Endothelial cell (in vitro differentiated cells): ENCODE measurements at regions not wholly inside any gene's neighbourhood (a gene's known extent, or its start where the extent isn't known, plus 50 kb on each side); places are given as distances from the start of the nearest gene placed in this dataset.
"Not testable (repeated sequence)": the region's sequence is repeated elsewhere in the genome, so short reads cannot be mapped to it uniquely, and the experiment has no call there.

ENCODE experiments used
- DNase-seq: peaks from one replicate; pipeline ENCODE4 v3.0.0; 2021; ENCODE audit warnings: low spot score
- H3K27ac Mint-ChIP-seq: one replicate; pipeline ENCODE4 v1.8.0; 2021; ENCODE audit warnings: mixed read lengths, inconsistent platforms; ENCODE audit not compliant: unreplicated experiment
- H3K27me3 Mint-ChIP-seq: one replicate; pipeline ENCODE4 v1.8.0; 2021; ENCODE audit warnings: mild to moderate bottlenecking, moderate library complexity, mixed read lengths, inconsistent platforms; ENCODE audit not compliant: unreplicated experiment
- H3K36me3 Mint-ChIP-seq: one replicate; pipeline ENCODE4 v1.8.0; 2021; ENCODE audit warnings: mild to moderate bottlenecking, low read depth, mixed read lengths, inconsistent platforms; ENCODE audit not compliant: unreplicated experiment
- H3K4me1 Mint-ChIP-seq: one replicate; pipeline ENCODE4 v1.8.0; 2021; ENCODE audit warnings: mild to moderate bottlenecking, mixed read lengths, inconsistent platforms; ENCODE audit not compliant: unreplicated experiment
- H3K4me3 Mint-ChIP-seq: one replicate; pipeline ENCODE4 v1.8.0; 2021; ENCODE audit warnings: mild to moderate bottlenecking, mixed read lengths, inconsistent platforms; ENCODE audit not compliant: unreplicated experiment
- H3K9me3 Mint-ChIP-seq: one replicate; pipeline ENCODE4 v1.8.0; 2021; ENCODE audit warnings: mixed read lengths, inconsistent platforms; ENCODE audit not compliant: unreplicated experiment
- CTCF ChIP-seq: fragments of 200-600 bp; sonication (generic); IDR thresholded peaks from one replicate; pipeline ENCODE4 v1.5.0; 2021; ENCODE audit warnings: antibody characterized with exemption; ENCODE audit not compliant: unreplicated experiment

DNA sequence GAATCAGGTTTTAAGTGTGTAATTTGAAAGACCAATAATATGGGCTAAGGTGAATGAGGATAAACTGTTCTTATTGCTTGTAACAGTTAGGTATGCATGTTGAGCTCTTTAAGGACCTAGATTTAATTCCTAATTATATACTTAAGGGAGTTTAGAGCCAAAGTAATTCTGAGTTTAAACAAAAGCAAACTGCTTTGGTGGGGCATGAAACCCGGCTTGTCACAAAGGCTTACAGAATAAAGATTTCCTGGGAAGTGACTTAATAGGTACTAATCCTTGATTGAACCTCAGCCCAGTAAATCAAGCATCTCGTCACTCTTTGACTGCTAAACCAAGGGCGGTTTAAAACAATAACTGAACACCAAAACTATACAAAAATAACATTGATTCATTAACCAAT lies 1324.2 kb downstream of the RPA4 start:
- no peak overlapping the region for H3K4me3 Mint-ChIP-seq
- no peaks in the 10 kb centered on the region for H3K4me1 Mint-ChIP-seq
- no peaks in the 10 kb centered on the region for H3K36me3 Mint-ChIP-seq
- TF ChIP-seq CTCF, result no peak
- H3K9me3 Mint-ChIP-seq, result no peaks in the 10 kb centered on the region
- no peak overlapping the region for H3K27ac Mint-ChIP-seq
- H3K27me3 Mint-ChIP-seq, result peaks cover 1% of the 10 kb centered on the region
- no peak for DNase-seq

GRCh38 chrX:98231003-98231402 lies 1347.3 kb downstream of the RPA4 start:
- H3K36me3 Mint-ChIP-seq, result no peaks in the 10 kb centered on the region
- DNase-seq, result no peak
- TF ChIP-seq CTCF, result no peak
- H3K4me3 Mint-ChIP-seq, result no peak overlapping the region
- H3K4me1 Mint-ChIP-seq, result no peaks in the 10 kb centered on the region
- H3K27ac Mint-ChIP-seq, result no peak overlapping the region
- no peaks in the 10 kb centered on the region for H3K27me3 Mint-ChIP-seq
- no peaks in the 10 kb centered on the region for H3K9me3 Mint-ChIP-seq

- not testable (repeated sequence) for H3K36me3 Mint-ChIP-seq, H3K4me1 Mint-ChIP-seq, H3K9me3 Mint-ChIP-seq, H3K4me3 Mint-ChIP-seq, H3K27ac Mint-ChIP-seq, DNase-seq, H3K27me3 Mint-ChIP-seq
These were observed 1356.4 kb downstream of the RPA4 start for GRCh38 chrX:98240061-98240460.

DNA sequence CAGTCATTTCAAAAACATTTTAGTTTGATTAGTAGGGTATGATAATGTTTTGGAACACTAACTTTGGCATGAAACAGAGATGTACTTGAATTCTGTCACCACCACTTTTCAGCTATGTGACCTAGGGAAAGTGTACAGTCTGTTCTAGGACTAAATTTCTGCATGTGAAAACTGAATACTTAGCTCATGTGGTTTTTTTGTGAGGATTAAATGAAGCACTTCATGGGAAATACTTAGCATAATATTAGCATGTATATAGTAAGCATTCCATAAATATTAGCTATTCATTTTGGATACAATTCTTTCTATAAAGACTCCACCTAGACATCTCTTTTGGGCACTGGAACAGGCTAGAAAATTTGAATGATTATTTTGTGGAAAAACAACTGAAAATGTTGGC lies 1379.4 kb downstream of the RPA4 start:
- H3K4me1 Mint-ChIP-seq, result peaks cover 2% of the 10 kb centered on the region
- DNase-seq, result no peak
- peaks cover 2% of the 10 kb centered on the region for H3K27me3 Mint-ChIP-seq
- H3K27ac Mint-ChIP-seq, result no peak overlapping the region
- TF ChIP-seq CTCF, result no peak
- no peaks in the 10 kb centered on the region for H3K36me3 Mint-ChIP-seq
- H3K4me3 Mint-ChIP-seq, result no peak overlapping the region
- no peaks in the 10 kb centered on the region for H3K9me3 Mint-ChIP-seq

GRCh38 chrX:98289726-98290125 lies 1406.0 kb downstream of the RPA4 start:
- Mint-ChIP-seq H3K4me3 (no peak overlapping the region), H3K4me1 (no peaks in the 10 kb centered on the region), H3K27ac (no peak overlapping the region), H3K27me3 (peaks cover 2% of the 10 kb centered on the region), H3K36me3 (no peaks in the 10 kb centered on the region), H3K9me3 (no peaks in the 10 kb centered on the region)
- no peak for TF ChIP-seq CTCF
- DNase-seq, result no peak

GRCh38 chrX:98294310-98294709 lies 1410.6 kb downstream of the RPA4 start:
- TF ChIP-seq CTCF, result no peak
- no peaks in the 10 kb centered on the region for H3K9me3 Mint-ChIP-seq
- H3K27ac Mint-ChIP-seq, result no peak overlapping the region
- no peaks in the 10 kb centered on the region for H3K4me1 Mint-ChIP-seq
- no peak overlapping the region for H3K4me3 Mint-ChIP-seq
- no peaks in the 10 kb centered on the region for H3K36me3 Mint-ChIP-seq
- H3K27me3 Mint-ChIP-seq, result no peaks in the 10 kb centered on the region
- DNase-seq, result no peak
